Neutrophil (primary cell): ENCODE measurements at regions not wholly inside any gene's neighbourhood (a gene's known extent, or its start where the extent isn't known, plus 50 kb on each side); places are given as distances from the start of the nearest gene placed in this dataset.

Experiments used
- H3K27ac ChIP-seq: fragments of 200-600 bp; sonication (generic); 2 replicates; pipeline ENCODE4 v1.5.1; 2016; ENCODE audit warnings: mild to moderate bottlenecking, moderate library complexity
- H3K27me3 ChIP-seq: fragments of 200-600 bp; sonication (generic); 2 replicates; pipeline ENCODE4 v1.6.0; 2016; ENCODE audit warnings: mild to moderate bottlenecking
- H3K36me3 ChIP-seq: fragments of 200-600 bp; sonication (generic); 2 replicates; pipeline ENCODE4 v1.5.1; 2017
- H3K4me1 ChIP-seq, 2 experiments: fragments of 200-600 bp in 1 of 2; sonication (generic) in 1 of 2; 1 replicate in 1 of 2; 2 replicates in 1 of 2; pipeline versions ENCODE4 v1.5.1 to v1.6.1; 2013 to 2016; ENCODE audit warnings: low read depth in 1 of 2, low read length in 1 of 2, mild to moderate bottlenecking in 1 of 2, moderate library complexity in 1 of 2; ENCODE audit not compliant: control insufficient read depth in 1 of 2, insufficient read depth in 1 of 2
- H3K4me3 ChIP-seq, 2 experiments: fragments of 200-600 bp in 1 of 2; sonication (generic) in 1 of 2; 1 replicate in 1 of 2; 2 replicates in 1 of 2; pipeline ENCODE4 v1.5.1; 2013 to 2016; ENCODE audit warnings: low read depth in 1 of 2, low read length in 1 of 2, mild to moderate bottlenecking in 1 of 2, moderate library complexity in 1 of 2
- H3K9me3 ChIP-seq: fragments of 200-600 bp; sonication (generic); 2 replicates; pipeline ENCODE4 v1.5.1; 2016
- CTCF ChIP-seq: fragments of 200-600 bp; sonication (generic); IDR thresholded peaks from 2 replicates; pipeline ENCODE4 v1.5.1; 2016; ENCODE audit warnings: antibody characterized with exemption

- Histone ChIP-seq H3K36me3 (no peaks in the 10 kb centered on the region), H3K27me3 (no peaks in the 10 kb centered on the region), H3K4me1 (no peaks in the 10 kb centered on the region), H3K4me3 (no peak overlapping the region), H3K27ac (no peak overlapping the region), H3K9me3 (no peaks in the 10 kb centered on the region)
- TF ChIP-seq CTCF = no peak
These were observed 69.2 kb upstream of the MED13L start for GRCh38 chr12:116346741-116347140.

DNA sequence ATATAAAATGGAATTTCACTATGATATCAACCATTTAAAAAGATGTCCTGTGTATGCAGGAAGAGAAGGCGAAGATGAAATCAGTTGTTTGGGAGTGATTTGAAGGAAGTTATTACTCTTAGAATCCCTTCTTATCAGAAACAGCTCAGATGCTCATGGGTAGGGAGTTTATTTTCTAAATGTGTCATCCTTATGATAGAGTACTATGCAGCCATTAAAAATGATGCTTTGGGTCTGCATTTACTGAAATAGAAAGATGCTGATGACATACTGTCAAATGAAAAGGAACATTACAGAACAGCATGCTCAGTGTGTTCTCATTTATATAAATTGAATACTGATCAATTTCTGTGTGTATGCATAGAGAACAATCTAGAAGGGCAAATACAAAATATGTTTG lies 69.8 kb upstream of the MED13L start:
- H3K4me3 ChIP-seq = no peak overlapping the region
- TF ChIP-seq CTCF = no peak
- no peaks in the 10 kb centered on the region for H3K27me3 ChIP-seq
- H3K9me3 ChIP-seq = no peaks in the 10 kb centered on the region
- no peaks in the 10 kb centered on the region for H3K4me1 ChIP-seq
- H3K27ac ChIP-seq = no peak overlapping the region
- no peaks in the 10 kb centered on the region for H3K36me3 ChIP-seq

DNA sequence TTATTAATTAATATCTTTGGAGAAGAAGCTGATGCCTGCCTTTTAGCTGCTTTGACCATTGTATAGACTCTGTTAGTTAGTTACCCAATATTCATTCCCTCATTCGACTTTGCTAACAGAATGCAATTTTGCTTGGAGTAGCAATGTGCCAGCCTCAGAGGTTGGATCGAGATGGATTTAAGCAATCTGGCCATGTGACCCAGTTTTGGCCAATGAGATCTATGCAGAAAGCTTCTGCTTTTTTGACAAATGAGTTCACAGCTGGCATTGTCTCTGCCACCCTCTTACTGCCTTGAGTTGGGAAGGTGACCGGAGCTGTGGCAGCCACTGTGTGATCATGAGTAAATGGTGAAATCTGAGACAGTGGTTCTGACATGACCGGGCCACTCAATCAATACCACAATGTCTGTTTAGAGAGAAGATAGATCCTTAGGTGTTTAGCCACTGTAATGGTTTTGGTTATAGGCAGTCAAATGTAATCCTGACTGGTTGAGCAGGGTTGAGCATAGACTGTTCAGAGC lies 74.9 kb upstream of the MED13L start:
- no peak overlapping the region for H3K4me3 ChIP-seq
- no peaks in the 10 kb centered on the region for H3K27me3 ChIP-seq
- H3K9me3 ChIP-seq = no peaks in the 10 kb centered on the region
- no peak overlapping the region for H3K27ac ChIP-seq
- H3K4me1 ChIP-seq = no peaks in the 10 kb centered on the region
- H3K36me3 ChIP-seq = no peaks in the 10 kb centered on the region
- TF ChIP-seq CTCF = no peak

- peaks cover 3 to 7% of the 10 kb centered on the region in 2 experiments for H3K4me1 ChIP-seq
- no peaks in the 10 kb centered on the region for H3K27me3 ChIP-seq
- H3K4me3 ChIP-seq = no peak overlapping the region
- H3K36me3 ChIP-seq = no peaks in the 10 kb centered on the region
- no peak overlapping the region for H3K27ac ChIP-seq
- H3K9me3 ChIP-seq = no peaks in the 10 kb centered on the region
- no peak for TF ChIP-seq CTCF
These were observed 76.5 kb upstream of the MED13L start for GRCh38 chr12:116353958-116354357.

DNA sequence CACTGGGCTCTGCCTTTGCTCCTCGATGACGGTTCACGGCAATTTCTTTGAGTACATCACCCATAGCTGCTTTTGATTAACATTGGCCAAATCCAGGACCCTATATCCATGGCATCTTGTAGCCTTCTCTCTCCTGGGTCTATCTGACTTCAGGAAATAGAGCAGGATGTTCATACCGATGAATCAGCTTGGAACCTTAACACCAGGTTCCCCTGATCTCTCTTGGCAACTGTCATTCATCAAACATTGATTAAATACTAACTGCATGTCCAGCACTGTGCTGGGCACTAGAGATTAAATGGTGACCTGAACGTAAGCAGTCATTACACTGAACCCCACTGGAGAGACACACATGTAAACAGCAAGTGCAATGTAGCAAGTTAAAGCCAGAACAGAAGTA lies 77.0 kb upstream of the MED13L start:
- Histone ChIP-seq H3K4me3 (no peak overlapping the region), H3K27me3 (no peaks in the 10 kb centered on the region), H3K4me1 (peaks cover 7 to 13% of the 10 kb centered on the region in 2 experiments), H3K9me3 (no peaks in the 10 kb centered on the region), H3K27ac (no peak overlapping the region), H3K36me3 (no peaks in the 10 kb centered on the region)
- TF ChIP-seq CTCF = no peak
